Choroid plexus epithelial cell (primary cell): ENCODE measurements at regions not wholly inside any gene's neighbourhood (a gene's known extent, or its start where the extent isn't known, plus 50 kb on each side); places are given as distances from the start of the nearest gene placed in this dataset.
"Not testable (repeated sequence)": the region's sequence is repeated elsewhere in the genome, so short reads cannot be mapped to it uniquely, and the experiment has no call there.

Experiments
- DNase-seq: peaks from one replicate; pipeline ENCODE4 v3.0.0-alpha.2; 2010; ENCODE audit warnings: low read depth
- H3K4me3 ChIP-seq: 2 replicates; pipeline ENCODE4 v1.5.1; 2011; ENCODE audit warnings: low read depth, mild to moderate bottlenecking, control low read depth, low read length, moderate library complexity
- CTCF ChIP-seq: conservative IDR thresholded peaks from 2 replicates; pipeline ENCODE4 v1.5.1; 2011; ENCODE audit warnings: low read depth, mild to moderate bottlenecking, control low read depth, inconsistent platforms, low read length, moderate library complexity

- no peak overlapping the region for H3K4me3 ChIP-seq
- TF ChIP-seq CTCF, result no peak
- no peak for DNase-seq
Measured at GRCh38 chr12:33044447-33044846, 147.9 kb upstream of the PKP2 start.

- DNase-seq, result no peak
- TF ChIP-seq CTCF, result no peak
- H3K4me3 ChIP-seq, result no peak overlapping the region
Measured at GRCh38 chr12:33041562-33041961, 145.0 kb upstream of the PKP2 start.

GRCh38 chr12:33033999-33034398 lies 137.4 kb upstream of the PKP2 start:
- not testable (repeated sequence) for DNase-seq, H3K4me3 ChIP-seq

GRCh38 chr12:33026791-33027190 lies 130.2 kb upstream of the PKP2 start:
- no peak for DNase-seq
- no peak for TF ChIP-seq CTCF

GRCh38 chr12:33022724-33023123 lies 126.1 kb upstream of the PKP2 start:
- not testable (repeated sequence) for DNase-seq, H3K4me3 ChIP-seq

More at GRCh38 chr12:33026791-33027190, 130.2 kb upstream of the PKP2 start:
- no peak overlapping the region for H3K4me3 ChIP-seq

- not testable (repeated sequence) for DNase-seq, H3K4me3 ChIP-seq
Measured at GRCh38 chr12:33017029-33017428, 120.5 kb upstream of the PKP2 start.

- DNase-seq, result no peak
- no peak overlapping the region for H3K4me3 ChIP-seq
- no peak for TF ChIP-seq CTCF
Measured at GRCh38 chr12:33012226-33012625, 115.6 kb upstream of the PKP2 start.

GRCh38 chr12:33006106-33006505 lies 109.5 kb upstream of the PKP2 start:
- H3K4me3 ChIP-seq, result no peak overlapping the region
- DNase-seq, result no peak
- no peak for TF ChIP-seq CTCF

GRCh38 chr12:33000016-33000415 lies 103.4 kb upstream of the PKP2 start:
- TF ChIP-seq CTCF, result no peak
- DNase-seq, result no peak

More at GRCh38 chr12:33000016-33000415, 103.4 kb upstream of the PKP2 start:
- H3K4me3 ChIP-seq, result no peak overlapping the region
